GM19452 (cell line): ENCODE measurements at regions not wholly inside any gene's neighbourhood (a gene's known extent, or its start where the extent isn't known, plus 50 kb on each side); places are given as distances from the start of the nearest gene placed in this dataset.
"Not testable (repeated sequence)": the region's sequence is repeated elsewhere in the genome, so short reads cannot be mapped to it uniquely, and the experiment has no call there.

Source experiments
- ATAC-seq: cut with Tn5 transposase; IDR thresholded peaks from one replicate; pipeline ENCODE4 v1.9.1; 2021; ENCODE audit not compliant: unreplicated experiment

- no peak for ATAC-seq
Observed at GRCh38 chr5:126000507-126000906, 422.7 kb upstream of the GRAMD2B start.

- no peak for ATAC-seq
Observed at GRCh38 chr5:126002222-126002897, 420.8 kb upstream of the GRAMD2B start.

- no peak for ATAC-seq
Observed at GRCh38 chr5:126003309-126003708, 419.9 kb upstream of the GRAMD2B start.

- ATAC-seq, result no peak
Observed at GRCh38 chr5:126004636-126005035, 418.6 kb upstream of the GRAMD2B start.

GRCh38 chr5:126007841-126008240 is 415.4 kb upstream of the GRAMD2B start:
- ATAC-seq, result no peak

GRCh38 chr5:126009566-126009965 is 413.6 kb upstream of the GRAMD2B start:
- ATAC-seq, result no peak

GRCh38 chr5:126011526-126011925 is 411.7 kb upstream of the GRAMD2B start:
- ATAC-seq, result not testable (repeated sequence)

DNA sequence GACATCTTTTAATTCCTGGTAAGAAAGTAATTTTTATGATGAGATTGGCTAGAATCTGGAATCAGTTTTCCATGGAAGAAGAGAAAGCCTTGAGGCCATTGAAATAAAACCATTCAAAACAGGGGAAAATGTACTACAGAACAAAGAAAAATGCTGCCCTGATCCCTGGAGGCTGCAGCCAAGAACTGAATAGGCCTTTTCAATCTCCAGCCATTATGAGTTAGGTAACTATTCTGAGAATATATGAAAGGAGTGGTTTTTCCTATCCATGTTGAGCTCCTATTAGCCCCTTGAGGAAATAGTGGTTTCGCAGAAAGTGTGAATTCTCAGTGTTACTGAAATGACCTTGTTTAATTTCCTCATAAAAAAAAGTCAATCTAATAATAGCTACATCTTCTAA is 408.5 kb upstream of the GRAMD2B start:
- no peak for ATAC-seq

DNA sequence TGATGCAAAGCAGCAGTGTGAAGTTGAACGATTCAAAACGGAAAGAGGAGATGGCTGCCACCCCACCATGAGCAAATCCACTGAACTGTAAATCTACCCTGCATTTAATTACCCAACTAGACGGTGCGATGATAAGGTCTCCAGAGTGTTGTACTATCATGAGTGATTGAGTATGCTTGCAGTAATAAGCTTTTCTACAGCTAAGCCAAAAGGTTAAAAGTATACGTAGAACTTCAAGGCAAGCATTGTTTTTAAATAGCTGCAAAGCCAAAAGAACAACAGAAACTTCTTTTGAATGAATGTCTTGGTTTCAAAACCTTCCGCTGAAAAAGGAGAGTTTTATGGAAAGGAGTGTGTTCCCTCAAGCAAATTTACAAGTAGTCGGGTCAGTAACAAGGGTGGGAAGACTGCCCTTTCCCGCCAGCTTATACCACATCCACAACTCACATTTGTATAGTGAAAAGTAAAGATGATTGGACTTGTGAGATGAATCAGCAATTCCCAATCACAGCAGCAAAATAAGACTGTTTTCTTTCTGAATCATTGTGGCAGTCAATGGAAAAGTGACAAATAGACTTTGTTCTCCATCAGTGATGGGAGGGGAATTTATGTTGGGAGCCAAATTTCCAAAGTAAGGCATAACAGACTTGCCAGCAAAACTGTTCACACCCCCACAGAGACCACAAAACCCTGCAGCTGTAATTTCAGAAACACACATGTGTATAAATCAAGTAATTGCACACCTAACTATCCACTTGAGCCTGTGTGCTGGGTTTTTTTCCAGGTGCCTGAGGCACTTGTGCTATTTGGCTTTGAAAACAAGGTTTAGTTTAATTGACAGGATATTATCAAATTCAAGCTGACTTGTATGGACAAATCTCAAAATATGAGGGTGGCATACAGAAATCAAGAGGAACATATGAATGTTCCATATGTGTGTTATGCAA is 407.7 kb upstream of the GRAMD2B start:
- ATAC-seq, result no peak

- no peak for ATAC-seq
Observed at GRCh38 chr5:126016256-126016655, 407.0 kb upstream of the GRAMD2B start.

GRCh38 chr5:126017096-126017495 is 406.1 kb upstream of the GRAMD2B start:
- ATAC-seq, result no peak

DNA sequence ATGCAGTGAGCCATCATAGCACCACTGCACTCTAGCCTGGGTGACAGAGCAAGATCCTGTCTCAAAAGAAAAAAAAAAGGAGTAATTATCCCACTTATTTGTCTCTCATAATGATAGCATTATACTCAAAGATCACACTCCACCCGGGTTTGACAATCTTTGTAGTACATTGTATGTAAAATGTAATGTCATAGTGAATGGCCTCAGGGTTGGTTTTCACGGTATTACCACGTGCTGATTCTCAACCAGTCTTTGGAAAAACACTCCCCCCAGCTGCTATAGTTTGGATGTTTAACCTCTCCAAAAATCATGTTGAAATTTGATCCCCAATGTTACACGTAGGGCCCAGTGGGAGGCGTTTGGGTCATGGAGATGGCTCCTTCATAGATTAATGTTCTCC is 402.4 kb upstream of the GRAMD2B start:
- ATAC-seq, result no peak

GRCh38 chr5:126023994-126024441 is 399.2 kb upstream of the GRAMD2B start:
- ATAC-seq, result no peak

DNA sequence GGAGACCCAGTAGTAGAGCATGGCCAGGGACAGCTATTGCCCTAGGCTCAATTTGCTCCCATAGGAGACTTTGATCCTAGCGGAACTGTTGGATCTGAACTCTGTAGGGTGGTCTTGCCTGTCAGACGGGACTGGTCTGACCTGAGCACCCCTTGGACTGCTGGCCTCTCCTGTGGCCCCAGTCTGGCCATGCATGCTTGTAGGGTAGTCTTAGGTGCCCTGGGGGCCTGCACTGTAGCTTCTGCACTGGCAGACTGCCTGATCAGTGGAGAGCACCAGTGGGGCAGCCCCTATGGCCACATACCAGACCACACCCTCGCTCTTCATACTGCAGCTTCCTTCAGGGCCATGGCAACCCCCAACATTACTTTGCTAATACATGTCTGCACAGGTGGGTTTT is 396.1 kb upstream of the GRAMD2B start:
- no peak for ATAC-seq

DNA sequence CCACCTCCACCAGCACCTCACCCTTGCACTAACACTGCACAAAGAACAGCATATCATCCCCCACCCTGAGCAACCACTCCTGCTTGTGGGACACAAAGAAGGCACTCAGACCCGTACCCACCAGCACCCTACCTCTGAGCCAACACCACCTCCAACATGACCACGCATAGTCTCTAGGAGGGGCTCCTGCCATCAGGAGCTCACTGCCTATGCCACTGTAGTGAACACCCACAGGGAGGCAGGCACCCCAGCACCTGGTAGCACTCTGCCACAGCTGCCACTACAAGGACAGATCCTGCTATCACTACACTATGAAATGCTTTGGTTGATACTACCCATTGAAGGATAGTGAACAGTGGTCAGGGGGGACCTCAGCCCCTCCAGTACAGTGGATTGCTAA is 395.6 kb upstream of the GRAMD2B start:
- no peak for ATAC-seq

GRCh38 chr5:126028336-126028735 is 394.9 kb upstream of the GRAMD2B start:
- no peak for ATAC-seq

DNA sequence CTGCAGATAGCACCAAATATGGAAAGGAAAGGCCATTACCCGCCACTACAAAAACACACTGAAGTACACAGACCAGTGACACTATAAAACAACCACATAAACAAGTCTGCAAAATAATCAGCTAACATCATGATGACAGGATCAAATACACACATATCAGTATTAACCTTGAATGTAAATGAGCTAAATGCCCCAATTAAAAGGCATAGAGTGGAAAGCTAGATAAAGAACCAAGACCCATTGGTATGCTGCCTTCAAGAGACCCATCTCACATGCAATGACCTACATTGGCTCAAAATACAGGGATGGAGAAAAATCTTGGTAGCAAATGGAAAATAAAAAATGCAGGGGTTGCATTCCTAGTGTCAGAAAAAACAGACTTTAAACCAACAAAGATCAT is 393.9 kb upstream of the GRAMD2B start:
- ATAC-seq, result not testable (repeated sequence)

- ATAC-seq, result no peak
Observed at GRCh38 chr5:126030698-126031097, 392.5 kb upstream of the GRAMD2B start.

DNA sequence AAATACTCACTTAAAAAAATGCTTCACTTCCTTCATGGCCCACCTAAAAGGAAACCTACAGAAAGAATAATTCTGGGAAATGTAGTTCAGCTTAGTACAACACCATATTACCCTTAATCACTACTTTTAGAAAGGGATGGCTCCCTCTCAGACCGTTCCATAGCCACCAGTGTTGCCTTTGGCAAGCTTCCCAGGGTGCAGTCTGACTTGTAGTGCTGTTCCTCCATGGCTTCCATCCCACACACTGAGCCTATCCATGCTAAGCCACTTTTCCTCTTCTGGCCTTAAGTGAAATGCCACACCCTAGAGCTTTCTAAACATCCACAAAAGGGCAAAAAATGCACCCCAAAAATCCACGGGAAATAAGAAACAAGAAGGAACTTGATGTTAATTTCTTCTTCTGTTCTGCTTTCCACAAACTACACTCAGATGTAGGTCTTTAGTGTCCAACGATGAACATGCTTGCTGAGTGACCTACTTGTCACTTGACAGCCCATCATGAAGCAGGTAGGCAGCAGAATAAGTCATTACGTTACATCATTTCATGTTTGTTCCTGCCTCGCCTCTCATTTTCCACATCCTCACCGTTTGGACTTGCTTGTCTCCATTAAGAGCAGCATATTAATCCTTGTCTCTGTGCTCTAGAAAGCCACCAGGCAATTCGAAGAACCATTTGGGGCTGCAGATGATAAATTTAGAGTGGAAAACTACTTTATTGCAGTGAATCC is 391.1 kb upstream of the GRAMD2B start:
- ATAC-seq, result no peak

GRCh38 chr5:126043688-126044087 is 379.5 kb upstream of the GRAMD2B start:
- ATAC-seq, result no peak

DNA sequence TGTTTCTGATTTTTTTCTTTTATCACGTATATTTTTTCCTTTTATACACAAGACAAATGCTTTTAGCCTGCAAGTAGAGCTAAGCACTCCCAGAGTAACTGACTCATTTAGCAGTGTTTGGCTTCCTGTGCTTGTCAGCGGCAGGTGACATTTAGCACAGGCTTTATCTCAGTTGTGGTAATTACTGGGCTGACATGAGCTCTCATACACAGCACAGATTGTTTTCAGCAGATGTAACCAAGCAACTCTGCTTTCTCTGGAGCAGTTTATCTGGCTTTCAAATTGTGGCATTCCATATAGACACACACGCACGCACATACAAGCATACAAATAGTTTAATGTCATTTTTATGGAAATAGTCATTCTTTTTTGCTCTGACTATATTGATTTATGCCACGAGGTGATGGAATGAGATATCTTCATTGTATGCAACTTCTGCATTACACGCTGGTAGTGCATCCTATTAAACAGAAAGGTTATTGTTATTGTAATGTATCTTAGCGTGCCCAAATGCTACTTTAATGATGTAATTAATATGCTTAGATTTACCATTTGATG is 379.0 kb upstream of the GRAMD2B start:
- ATAC-seq, result no peak
